C4-2B (cell line): ENCODE measurements at regions not wholly inside any gene's neighbourhood (a gene's known extent, or its start where the extent isn't known, plus 50 kb on each side); places are given as distances from the start of the nearest gene placed in this dataset.

Source experiments
- ZFX ChIP-seq: fragments of 450-650 bp; IDR thresholded peaks from 2 replicates; pipeline ENCODE4 v1.6.1; 2017
- TF ChIP-seq, protein P1 (sequence below): fragments of 450-650 bp; conservative IDR thresholded peaks from 2 replicates; pipeline ENCODE4 v1.5.1; 2017; ENCODE audit warnings: mild to moderate bottlenecking

DNA sequence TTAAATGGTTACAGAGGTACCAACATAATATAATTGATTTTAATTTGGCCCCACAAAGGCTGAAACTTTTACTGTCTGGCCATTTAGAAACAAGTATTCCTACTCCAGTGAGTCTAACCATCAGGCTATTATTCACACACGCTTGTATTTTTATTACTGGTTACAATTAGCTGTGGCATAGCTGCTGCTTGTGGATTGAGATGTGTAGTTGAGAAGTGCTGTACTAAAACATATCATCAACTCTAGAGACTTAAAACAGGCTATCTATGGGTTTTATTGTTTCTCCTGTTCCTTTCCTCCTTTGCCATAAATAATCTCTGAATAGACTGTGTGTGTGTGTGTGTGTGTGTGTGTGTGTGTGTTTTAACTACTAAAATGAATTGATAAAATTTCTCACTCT is 530.2 kb downstream of the CCDC85A start:
- TF ChIP-seq, protein P1, sequence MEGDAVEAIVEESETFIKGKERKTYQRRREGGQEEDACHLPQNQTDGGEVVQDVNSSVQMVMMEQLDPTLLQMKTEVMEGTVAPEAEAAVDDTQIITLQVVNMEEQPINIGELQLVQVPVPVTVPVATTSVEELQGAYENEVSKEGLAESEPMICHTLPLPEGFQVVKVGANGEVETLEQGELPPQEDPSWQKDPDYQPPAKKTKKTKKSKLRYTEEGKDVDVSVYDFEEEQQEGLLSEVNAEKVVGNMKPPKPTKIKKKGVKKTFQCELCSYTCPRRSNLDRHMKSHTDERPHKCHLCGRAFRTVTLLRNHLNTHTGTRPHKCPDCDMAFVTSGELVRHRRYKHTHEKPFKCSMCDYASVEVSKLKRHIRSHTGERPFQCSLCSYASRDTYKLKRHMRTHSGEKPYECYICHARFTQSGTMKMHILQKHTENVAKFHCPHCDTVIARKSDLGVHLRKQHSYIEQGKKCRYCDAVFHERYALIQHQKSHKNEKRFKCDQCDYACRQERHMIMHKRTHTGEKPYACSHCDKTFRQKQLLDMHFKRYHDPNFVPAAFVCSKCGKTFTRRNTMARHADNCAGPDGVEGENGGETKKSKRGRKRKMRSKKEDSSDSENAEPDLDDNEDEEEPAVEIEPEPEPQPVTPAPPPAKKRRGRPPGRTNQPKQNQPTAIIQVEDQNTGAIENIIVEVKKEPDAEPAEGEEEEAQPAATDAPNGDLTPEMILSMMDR: no peak
- TF ChIP-seq ZFX: no peak
